Activated CD4-positive, alpha-beta T cell treated with anti-CD3 and anti-CD28 coated beads for 48 hours (primary cell): ENCODE measurements at regions not wholly inside any gene's neighbourhood (a gene's known extent, or its start where the extent isn't known, plus 50 kb on each side); places are given as distances from the start of the nearest gene placed in this dataset.
"Not testable (repeated sequence)": the region's sequence is repeated elsewhere in the genome, so short reads cannot be mapped to it uniquely, and the experiment has no call there.

Experiments
- DNase-seq: peaks from one replicate; pipeline ENCODE4 v3.0.0-alpha.2; 2020

GRCh38 chrX:879756-880698 is 249.4 kb downstream of the SHOX start:
- DNase-seq: not testable (repeated sequence)

- DNase-seq: no peak
These were observed 243.5 kb downstream of the SHOX start for GRCh38 chrX:874061-874460.

- no peak for DNase-seq
These were observed 242.4 kb downstream of the SHOX start for GRCh38 chrX:873016-873415.

GRCh38 chrX:872090-872489 is 241.5 kb downstream of the SHOX start:
- no peak for DNase-seq

- DNase-seq: no peak
These were observed 241.0 kb downstream of the SHOX start for GRCh38 chrX:871626-872025.

GRCh38 chrX:867966-868647 is 237.5 kb downstream of the SHOX start:
- no peak for DNase-seq

DNA sequence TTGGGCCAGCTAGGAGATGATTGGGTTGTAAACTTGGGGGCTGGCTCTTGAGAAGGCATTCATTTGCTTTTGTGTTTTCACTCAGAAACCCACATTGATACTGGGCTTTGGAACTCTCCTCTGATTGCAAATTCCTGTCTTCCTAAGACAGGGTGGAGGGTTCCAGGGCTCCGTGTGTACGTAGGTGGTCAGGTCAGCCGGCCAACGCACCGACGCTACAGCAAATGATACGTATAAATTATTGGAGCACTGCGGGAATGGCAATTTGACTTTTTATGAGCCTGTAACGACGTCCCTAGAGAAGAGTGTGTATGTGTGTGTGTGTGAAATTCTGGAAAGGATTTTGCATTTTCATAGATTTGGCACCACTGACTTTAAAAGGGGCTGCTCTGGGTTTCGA is 236.9 kb downstream of the SHOX start:
- no peak for DNase-seq

DNA sequence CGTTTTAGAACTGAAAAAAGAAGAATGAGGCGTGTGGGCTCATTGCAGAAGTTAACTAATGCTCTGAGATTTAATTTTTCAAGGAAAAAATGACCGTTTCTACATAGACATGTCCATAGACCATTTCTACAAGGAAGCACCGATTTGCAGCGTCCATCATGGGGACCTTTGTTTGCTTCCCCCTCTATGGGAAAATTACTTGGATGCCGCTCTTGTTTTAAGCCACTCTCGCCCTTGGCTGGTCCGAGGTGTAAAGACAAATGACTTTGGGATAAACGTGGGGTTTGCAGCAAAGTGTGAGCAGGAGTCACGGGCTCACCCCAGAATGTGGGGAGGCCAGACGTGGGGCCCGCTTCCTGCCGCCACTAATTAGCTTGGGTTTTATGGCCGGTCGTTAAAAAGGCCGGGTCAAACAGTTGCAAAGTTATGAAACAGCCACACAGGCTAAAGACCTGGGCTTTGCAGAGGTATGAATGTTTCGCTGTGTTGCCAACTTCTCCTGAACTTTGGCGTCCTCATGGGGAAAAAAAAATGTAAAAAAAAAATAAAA is 235.9 kb downstream of the SHOX start:
- no peak for DNase-seq

GRCh38 chrX:865422-865821 is 234.8 kb downstream of the SHOX start:
- DNase-seq: no peak

DNA sequence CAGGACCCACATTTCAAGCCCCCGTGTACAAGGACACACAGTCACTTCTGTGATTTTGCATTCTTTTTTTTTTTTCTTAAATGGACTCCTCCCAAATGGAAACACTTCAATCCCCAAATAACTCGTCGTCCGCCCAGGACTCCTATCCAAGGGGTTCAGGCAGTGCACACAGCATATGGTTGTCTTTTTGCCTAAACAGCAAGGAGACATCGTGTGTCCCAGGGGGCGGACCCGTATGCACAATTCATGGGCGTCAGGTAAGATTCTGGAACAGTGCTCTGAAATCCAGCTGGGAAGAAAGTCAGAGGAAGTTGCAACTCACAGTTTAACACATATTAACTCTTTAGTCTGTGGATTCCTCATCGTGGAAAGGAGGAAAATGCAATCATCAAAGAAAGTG is 231.3 kb downstream of the SHOX start:
- no peak for DNase-seq

DNA sequence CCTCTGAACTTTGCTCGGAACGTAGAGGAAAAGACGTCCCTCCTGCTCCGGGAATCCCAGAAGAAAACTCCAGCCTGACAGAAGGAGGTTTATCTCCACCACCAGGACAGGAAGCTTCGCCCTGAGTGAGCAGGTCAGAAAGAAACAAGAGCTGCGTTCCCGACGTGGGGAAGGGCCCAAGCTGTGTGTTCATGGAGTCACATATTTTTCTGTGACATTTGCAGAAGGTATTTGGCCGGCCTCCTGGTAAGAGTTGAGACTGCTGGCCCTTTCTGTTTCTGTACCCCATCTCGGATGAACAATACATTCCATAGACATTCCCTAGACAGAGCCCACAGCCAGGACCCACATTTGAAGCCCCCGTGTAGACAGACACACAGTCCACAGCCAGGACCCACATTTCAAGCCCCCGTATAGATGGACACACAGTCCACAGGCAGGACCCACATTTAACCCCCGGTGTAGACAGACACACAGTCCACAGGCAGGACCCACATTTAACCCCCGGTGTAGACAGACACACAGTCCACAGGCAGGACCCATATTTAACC is 230.8 kb downstream of the SHOX start:
- DNase-seq: no peak

DNA sequence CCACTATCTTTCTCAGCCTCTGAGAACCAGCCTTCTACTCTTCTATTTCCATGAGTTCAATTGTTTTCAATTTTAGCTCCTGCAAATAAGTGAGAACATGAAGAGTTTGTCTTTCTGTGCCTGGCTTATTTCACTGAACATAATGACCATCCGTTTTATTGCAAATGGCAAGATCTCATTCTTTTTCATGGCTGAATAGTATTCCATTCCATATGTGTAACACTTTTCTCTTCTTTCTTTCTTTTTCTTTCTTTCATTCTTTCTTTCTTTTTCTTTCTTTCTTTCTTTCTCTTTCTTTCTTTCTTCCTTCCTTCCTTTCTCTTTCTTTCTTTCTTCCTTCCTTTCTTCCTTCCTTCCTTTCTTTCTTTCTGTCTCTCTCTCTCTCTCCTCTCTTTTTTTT is 228.7 kb downstream of the SHOX start:
- DNase-seq: no peak

DNA sequence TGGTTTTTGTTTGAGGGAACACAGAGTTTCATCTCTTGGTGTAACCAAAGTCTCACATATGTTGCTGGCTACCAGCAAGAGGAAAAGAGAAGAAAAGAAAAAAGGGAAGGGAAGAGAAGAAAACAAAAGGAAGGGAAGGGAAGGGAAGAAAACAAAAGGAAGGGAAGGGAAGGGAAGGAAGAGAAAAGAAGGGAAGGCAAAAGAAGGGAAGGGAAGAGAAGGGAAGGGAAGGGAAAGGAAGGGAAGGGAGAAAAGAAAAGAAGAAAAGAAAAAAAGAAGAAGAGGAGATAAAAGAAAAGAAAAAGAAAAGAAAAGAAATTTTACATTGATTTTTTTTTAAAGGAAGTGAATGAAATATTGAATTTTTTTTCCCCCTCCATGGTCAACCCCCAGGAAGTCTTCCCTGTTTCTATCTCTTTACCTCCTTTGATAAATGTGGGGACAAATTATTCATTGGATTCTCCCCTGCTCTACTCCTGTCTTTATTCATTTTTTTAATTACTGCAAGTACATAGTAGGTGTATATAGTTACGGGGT is 228.0 kb downstream of the SHOX start:
- DNase-seq: no peak

DNA sequence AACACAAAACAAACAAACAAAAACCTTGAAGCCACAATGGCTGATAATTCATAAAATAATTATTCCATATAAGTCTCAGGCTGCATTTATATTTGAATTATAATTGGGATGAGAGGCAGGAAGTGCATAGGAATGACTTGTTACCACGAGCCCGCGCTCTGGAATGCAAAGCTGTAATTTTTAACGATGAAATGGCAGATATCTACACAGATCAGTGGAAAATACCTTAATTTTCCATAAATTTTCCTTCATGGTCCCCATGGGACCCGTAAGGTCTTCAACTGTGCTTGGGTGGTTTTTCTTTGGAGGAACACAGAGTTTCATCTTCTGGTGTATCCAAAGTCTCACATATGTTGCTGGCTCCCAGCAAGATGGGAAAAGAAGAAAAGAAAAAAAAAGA is 226.8 kb downstream of the SHOX start:
- no peak for DNase-seq

GRCh38 chrX:856566-857290 is 226.1 kb downstream of the SHOX start:
- no peak for DNase-seq

- no peak for DNase-seq
These were observed 222.7 kb downstream of the SHOX start for GRCh38 chrX:853304-853703.

GRCh38 chrX:850471-850916 is 219.9 kb downstream of the SHOX start:
- no peak for DNase-seq

DNA sequence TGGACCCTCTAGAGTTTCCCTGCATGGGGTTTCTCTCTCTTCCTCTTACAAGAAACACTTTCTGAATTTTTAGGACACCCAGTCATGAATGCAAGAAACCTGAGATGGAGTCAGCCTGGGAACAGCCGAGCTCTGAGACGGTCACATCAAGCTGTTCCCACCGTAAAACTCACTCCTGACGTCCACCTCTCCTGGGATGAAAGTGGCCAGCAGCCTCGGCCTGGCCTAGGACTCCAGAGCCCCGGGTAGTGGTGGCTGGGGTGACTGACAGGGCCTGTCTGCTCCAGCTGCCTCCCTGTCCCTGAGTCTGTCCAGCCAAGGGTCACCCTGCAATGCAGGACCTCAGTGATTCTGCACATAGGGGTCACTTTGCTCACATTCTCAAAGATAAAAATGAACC is 217.8 kb downstream of the SHOX start:
- no peak for DNase-seq

DNA sequence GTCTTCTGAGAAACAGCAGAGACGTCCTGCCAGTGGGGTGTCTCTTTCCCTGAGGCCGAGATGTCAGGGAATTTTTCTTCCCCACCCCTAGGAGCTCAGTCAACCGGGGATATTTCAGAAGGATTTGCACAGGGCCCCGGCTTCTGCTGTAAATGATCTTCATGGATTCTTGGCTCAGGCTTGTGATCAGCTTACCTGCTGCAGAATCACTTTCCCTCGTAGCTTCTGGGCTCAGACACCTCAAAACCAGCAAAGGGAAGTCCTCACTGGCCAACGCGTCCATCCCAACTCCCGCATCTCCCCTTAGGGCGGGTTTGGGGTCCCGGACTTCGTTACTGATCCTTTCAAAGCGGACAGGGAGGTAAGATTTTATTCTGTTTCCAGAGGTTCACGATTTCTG is 212.7 kb downstream of the SHOX start:
- DNase-seq: no peak

GRCh38 chrX:840556-840955 is 210.0 kb downstream of the SHOX start:
- DNase-seq: no peak

- not testable (repeated sequence) for DNase-seq
These were observed 208.1 kb downstream of the SHOX start for GRCh38 chrX:838666-839065.

DNA sequence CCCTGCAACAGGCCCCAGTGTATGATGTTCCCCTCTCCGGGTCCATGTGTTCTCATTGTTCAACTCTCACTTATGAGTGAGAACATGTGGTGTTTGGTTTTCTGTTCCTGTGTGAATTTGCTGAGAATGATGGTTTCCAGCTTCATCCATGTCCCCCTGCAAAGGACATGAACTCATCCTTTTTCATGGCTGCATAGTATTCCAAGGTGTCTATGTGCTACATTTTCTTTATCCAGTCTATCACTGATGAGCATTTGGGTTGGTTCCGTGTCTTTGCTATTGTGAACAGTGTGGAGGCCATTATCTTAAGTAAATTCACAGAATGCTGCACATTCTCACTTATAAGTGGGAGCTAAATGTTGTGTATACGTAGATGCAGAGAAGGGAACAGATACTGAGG is 205.3 kb downstream of the SHOX start:
- not testable (repeated sequence) for DNase-seq

- DNase-seq: no peak
These were observed 199.9 kb downstream of the SHOX start for GRCh38 chrX:830532-830931.
